HEK293 (cell line): ENCODE measurements at regions not wholly inside any gene's neighbourhood (a gene's known extent, or its start where the extent isn't known, plus 50 kb on each side); places are given as distances from the start of the nearest gene placed in this dataset.

Experiments
- CTCF ChIA-PET: fragments of 350-600 bp; formaldehyde crosslinking; extraction: SDS; loops from one replicate; lab custom pipeline; 2021; ENCODE audit warnings: antibody characterized with exemption; lab: Yijun Ruan, JAX
- POLR2A ChIA-PET: fragments of 300-600 bp; formaldehyde crosslinking; extraction: SDS; loops from one replicate; lab custom pipeline; 2020; ENCODE audit warnings: antibody characterized with exemption, inconsistent platforms; lab: Yijun Ruan, JAX
- H3K27ac ChIP-seq: fragments of 200-500 bp; sonication (Bioruptor generic); 2 replicates; pipeline ENCODE4 v1.5.1; 2014; ENCODE audit warnings: low read depth, low read length, control low read depth, inconsistent platforms; ENCODE audit errors: extremely low read depth
- H3K36me3 ChIP-seq, 2 experiments: fragments of 200-500 bp in 1 of 2; sonication (Bioruptor generic) in 1 of 2; 1 replicate in 1 of 2; 2 replicates in 1 of 2; pipeline ENCODE4 v1.5.1; 2014 to 2017; ENCODE audit warnings: inconsistent platforms in 2 of 2, low read length in 2 of 2; ENCODE audit not compliant: control insufficient read depth in 2 of 2, insufficient read depth in 1 of 2
- H3K4me1 ChIP-seq: fragments of 200-500 bp; sonication (Bioruptor generic); 2 replicates; pipeline ENCODE4 v1.5.1; 2014; ENCODE audit warnings: mild to moderate bottlenecking, low read length, inconsistent platforms; ENCODE audit not compliant: control insufficient read depth, insufficient read depth
- H3K4me3 ChIP-seq: 2 replicates; pipeline ENCODE4 v1.5.1; 2011; ENCODE audit warnings: low read depth, mild to moderate bottlenecking, control low read depth, low read length, moderate library complexity
- H3K9me3 ChIP-seq: fragments of 200-500 bp; sonication (Bioruptor generic); 2 replicates; pipeline ENCODE4 v1.5.1; 2014; ENCODE audit warnings: low read depth, low read length, inconsistent platforms; ENCODE audit not compliant: control insufficient read depth, insufficient read depth
- BCL11B ChIP-seq: fragments of 450-650 bp; formaldehyde crosslinking; IDR thresholded peaks from 2 replicates; pipeline ENCODE4 v1.5.1; 2016; ENCODE audit warnings: low read depth, missing biosample characterization, missing genetic modification characterization
- BCL6B ChIP-seq: fragments of 450-650 bp; formaldehyde crosslinking; IDR thresholded peaks from 2 replicates; pipeline ENCODE4 v1.5.1; 2017; ENCODE audit warnings: missing biosample characterization, missing genetic modification characterization
- MEIS1 ChIP-seq: sonication (generic); formaldehyde crosslinking; IDR thresholded peaks from 2 replicates; pipeline ENCODE4 v1.8.1; 2022; ENCODE audit warnings: missing genetic modification reagents, mild to moderate bottlenecking, borderline replicate concordance
- REST ChIP-seq: fragments of 450-650 bp; formaldehyde crosslinking; IDR thresholded peaks from 2 replicates; pipeline ENCODE4 v1.5.1; 2016; ENCODE audit warnings: missing biosample characterization, missing genetic modification characterization
- TCF7L2 ChIP-seq: IDR thresholded peaks from 2 replicates; pipeline ENCODE4 v1.6.1; 2011; ENCODE audit warnings: low read depth, mild to moderate bottlenecking, inconsistent platforms, low read length, moderate library complexity, borderline replicate concordance
- ZBTB48 ChIP-seq: fragments of 450-650 bp; formaldehyde crosslinking; IDR thresholded peaks from 2 replicates; pipeline ENCODE4 v1.5.1; 2016; ENCODE audit warnings: missing biosample characterization, missing genetic modification characterization
- ZNF155 ChIP-seq: fragments of 450-650 bp; formaldehyde crosslinking; IDR thresholded peaks from 2 replicates; pipeline ENCODE4 v1.5.1; 2016; ENCODE audit warnings: missing biosample characterization, missing genetic modification characterization
- ZNF169 ChIP-seq: fragments of 450-650 bp; formaldehyde crosslinking; IDR thresholded peaks from 2 replicates; pipeline ENCODE4 v1.5.1; 2016; ENCODE audit warnings: missing biosample characterization, missing genetic modification characterization
- ZNF223 ChIP-seq: fragments of 450-650 bp; formaldehyde crosslinking; IDR thresholded peaks from 2 replicates; pipeline ENCODE4 v1.5.1; 2016; ENCODE audit warnings: missing biosample characterization, missing genetic modification characterization
- ZNF324 ChIP-seq: fragments of 450-650 bp; formaldehyde crosslinking; IDR thresholded peaks from 2 replicates; pipeline ENCODE4 v1.5.1; 2016; ENCODE audit warnings: missing biosample characterization, missing genetic modification characterization
- ZNF37A ChIP-seq: fragments of 450-650 bp; IDR thresholded peaks from 2 replicates; pipeline ENCODE4 v1.5.1; 2018; ENCODE audit warnings: missing biosample characterization, missing genetic modification characterization
- ZNF510 ChIP-seq: fragments of 450-650 bp; formaldehyde crosslinking; IDR thresholded peaks from 2 replicates; pipeline ENCODE4 v1.5.1; 2018; ENCODE audit warnings: mild to moderate bottlenecking, missing genetic modification characterization, missing biosample characterization; ENCODE audit not compliant: insufficient replicate concordance
- ZNF529 ChIP-seq: fragments of 450-650 bp; formaldehyde crosslinking; IDR thresholded peaks from 2 replicates; pipeline ENCODE4 v1.5.1; 2017; ENCODE audit warnings: missing genetic modification characterization, missing biosample characterization; ENCODE audit not compliant: insufficient replicate concordance
- ZNF555 ChIP-seq: fragments of 450-650 bp; formaldehyde crosslinking; conservative IDR thresholded peaks from 2 replicates; pipeline ENCODE4 v1.5.1; 2017; ENCODE audit warnings: missing biosample characterization, mild to moderate bottlenecking, missing genetic modification characterization, inconsistent platforms
- ZNF664 ChIP-seq: fragments of 450-650 bp; formaldehyde crosslinking; IDR thresholded peaks from 2 replicates; pipeline ENCODE4 v1.5.1; 2016; ENCODE audit warnings: missing biosample characterization, missing genetic modification characterization
- ZNF791 ChIP-seq: fragments of 450-650 bp; formaldehyde crosslinking; IDR thresholded peaks from 2 replicates; pipeline ENCODE4 v1.5.1; 2016; ENCODE audit warnings: missing biosample characterization, missing genetic modification characterization
- ZNF792 ChIP-seq: fragments of 450-650 bp; formaldehyde crosslinking; IDR thresholded peaks from 2 replicates; pipeline ENCODE4 v1.5.1; 2016; ENCODE audit warnings: missing biosample characterization, missing genetic modification characterization
- TF ChIP-seq, protein P1 (sequence below): fragments of 450-650 bp; formaldehyde crosslinking; IDR thresholded peaks from 2 replicates; pipeline ENCODE4 v1.5.1; 2016; ENCODE audit warnings: missing biosample characterization, missing genetic modification characterization
- TF ChIP-seq, protein P2 (sequence below): fragments of 450-650 bp; formaldehyde crosslinking; IDR thresholded peaks from 2 replicates; pipeline ENCODE4 v1.5.1; 2016; ENCODE audit warnings: missing biosample characterization, missing genetic modification characterization, borderline replicate concordance
- TF ChIP-seq, protein P3 (sequence below): fragments of 450-650 bp; formaldehyde crosslinking; conservative IDR thresholded peaks from 2 replicates; pipeline ENCODE4 v1.5.1; 2016; ENCODE audit warnings: low read depth, missing biosample characterization, missing genetic modification characterization

- H3K4me3 ChIP-seq, result no peak overlapping the region
- no peak for TF ChIP-seq ZNF169 (tag by site-specific recombination)
- TF ChIP-seq BCL6B (tag by site-specific recombination), result 0 out of 2 replicates have a peak, but pooled peaks have one; percentile 12
- no peak for TF ChIP-seq ZNF791 (tag by site-specific recombination)
- TF ChIP-seq, protein P1, sequence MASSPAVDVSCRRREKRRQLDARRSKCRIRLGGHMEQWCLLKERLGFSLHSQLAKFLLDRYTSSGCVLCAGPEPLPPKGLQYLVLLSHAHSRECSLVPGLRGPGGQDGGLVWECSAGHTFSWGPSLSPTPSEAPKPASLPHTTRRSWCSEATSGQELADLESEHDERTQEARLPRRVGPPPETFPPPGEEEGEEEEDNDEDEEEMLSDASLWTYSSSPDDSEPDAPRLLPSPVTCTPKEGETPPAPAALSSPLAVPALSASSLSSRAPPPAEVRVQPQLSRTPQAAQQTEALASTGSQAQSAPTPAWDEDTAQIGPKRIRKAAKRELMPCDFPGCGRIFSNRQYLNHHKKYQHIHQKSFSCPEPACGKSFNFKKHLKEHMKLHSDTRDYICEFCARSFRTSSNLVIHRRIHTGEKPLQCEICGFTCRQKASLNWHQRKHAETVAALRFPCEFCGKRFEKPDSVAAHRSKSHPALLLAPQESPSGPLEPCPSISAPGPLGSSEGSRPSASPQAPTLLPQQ (tag by site-specific recombination), result no peak
- H3K27ac ChIP-seq, result no peak overlapping the region
- ChIA-PET CTCF (no interaction called here), POLR2A (no interaction called here)
- no peaks in the 10 kb centered on the region for H3K9me3 ChIP-seq
- H3K36me3 ChIP-seq, result no peaks in the 10 kb centered on the region
- H3K4me1 ChIP-seq, result no peaks in the 10 kb centered on the region
Observed at GRCh38 chr15:81516461-81516860, 142.4 kb upstream of the TMC3 start.

DNA sequence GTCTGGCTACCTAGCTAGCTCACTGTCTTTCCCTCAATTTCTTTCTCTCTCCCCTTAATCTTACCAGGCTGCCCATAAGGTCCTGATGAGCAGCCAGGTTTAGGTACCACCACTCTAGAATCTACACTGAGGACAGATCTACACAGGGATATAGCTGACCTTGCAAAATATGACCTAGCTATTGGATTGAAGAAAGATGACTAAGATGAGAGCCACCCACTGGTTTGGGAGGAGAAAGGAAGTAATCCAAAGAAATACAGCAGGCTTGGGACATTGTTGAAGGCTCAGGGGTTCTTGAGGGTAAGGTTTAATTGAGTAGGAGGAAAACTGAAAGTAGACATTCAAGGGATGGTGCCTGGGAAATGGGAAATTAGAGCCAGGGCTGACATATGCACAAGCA, 142.0 kb upstream of the TMC3 start:
- ChIA-PET CTCF (no interaction called here), POLR2A (no interaction called here)
- Histone ChIP-seq H3K27ac (no peak overlapping the region), H3K4me1 (no peaks in the 10 kb centered on the region), H3K9me3 (no peaks in the 10 kb centered on the region), H3K4me3 (no peak overlapping the region), H3K36me3 (no peaks in the 10 kb centered on the region)
- TF ChIP-seq ZNF324 (tag by site-specific recombination), result no peak
- no peak for TF ChIP-seq ZBTB48 (tag by site-specific recombination)
- no peak for TF ChIP-seq ZNF529 (tag by site-specific recombination)
- no peak for TF ChIP-seq ZNF223 (tag by site-specific recombination)
- TF ChIP-seq BCL11B, result no peak
- TF ChIP-seq, protein P2, sequence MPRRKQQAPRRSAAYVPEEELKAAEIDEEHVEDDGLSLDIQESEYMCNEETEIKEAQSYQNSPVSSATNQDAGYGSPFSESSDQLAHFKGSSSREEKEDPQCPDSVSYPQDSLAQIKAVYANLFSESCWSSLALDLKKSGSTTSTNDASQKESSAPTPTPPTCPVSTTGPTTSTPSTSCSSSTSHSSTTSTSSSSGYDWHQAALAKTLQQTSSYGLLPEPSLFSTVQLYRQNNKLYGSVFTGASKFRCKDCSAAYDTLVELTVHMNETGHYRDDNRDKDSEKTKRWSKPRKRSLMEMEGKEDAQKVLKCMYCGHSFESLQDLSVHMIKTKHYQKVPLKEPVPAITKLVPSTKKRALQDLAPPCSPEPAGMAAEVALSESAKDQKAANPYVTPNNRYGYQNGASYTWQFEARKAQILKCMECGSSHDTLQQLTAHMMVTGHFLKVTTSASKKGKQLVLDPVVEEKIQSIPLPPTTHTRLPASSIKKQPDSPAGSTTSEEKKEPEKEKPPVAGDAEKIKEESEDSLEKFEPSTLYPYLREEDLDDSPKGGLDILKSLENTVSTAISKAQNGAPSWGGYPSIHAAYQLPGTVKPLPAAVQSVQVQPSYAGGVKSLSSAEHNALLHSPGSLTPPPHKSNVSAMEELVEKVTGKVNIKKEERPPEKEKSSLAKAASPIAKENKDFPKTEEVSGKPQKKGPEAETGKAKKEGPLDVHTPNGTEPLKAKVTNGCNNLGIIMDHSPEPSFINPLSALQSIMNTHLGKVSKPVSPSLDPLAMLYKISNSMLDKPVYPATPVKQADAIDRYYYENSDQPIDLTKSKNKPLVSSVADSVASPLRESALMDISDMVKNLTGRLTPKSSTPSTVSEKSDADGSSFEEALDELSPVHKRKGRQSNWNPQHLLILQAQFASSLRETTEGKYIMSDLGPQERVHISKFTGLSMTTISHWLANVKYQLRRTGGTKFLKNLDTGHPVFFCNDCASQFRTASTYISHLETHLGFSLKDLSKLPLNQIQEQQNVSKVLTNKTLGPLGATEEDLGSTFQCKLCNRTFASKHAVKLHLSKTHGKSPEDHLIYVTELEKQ, result no peak
- no peak for TF ChIP-seq ZNF792 (tag by site-specific recombination)
- no peak for TF ChIP-seq MEIS1 (CRISPR knock-in tag)
- TF ChIP-seq ZNF37A (tag by site-specific recombination), result no peak
- no peak for TF ChIP-seq ZNF664 (tag by site-specific recombination)
- TF ChIP-seq REST (tag by site-specific recombination), result no peak
- no peak for TF ChIP-seq ZNF510
- no peak for TF ChIP-seq ZNF155 (tag by site-specific recombination)
- TF ChIP-seq ZNF555, result no peak
- TF ChIP-seq TCF7L2, result no peak
- TF ChIP-seq, protein P3, sequence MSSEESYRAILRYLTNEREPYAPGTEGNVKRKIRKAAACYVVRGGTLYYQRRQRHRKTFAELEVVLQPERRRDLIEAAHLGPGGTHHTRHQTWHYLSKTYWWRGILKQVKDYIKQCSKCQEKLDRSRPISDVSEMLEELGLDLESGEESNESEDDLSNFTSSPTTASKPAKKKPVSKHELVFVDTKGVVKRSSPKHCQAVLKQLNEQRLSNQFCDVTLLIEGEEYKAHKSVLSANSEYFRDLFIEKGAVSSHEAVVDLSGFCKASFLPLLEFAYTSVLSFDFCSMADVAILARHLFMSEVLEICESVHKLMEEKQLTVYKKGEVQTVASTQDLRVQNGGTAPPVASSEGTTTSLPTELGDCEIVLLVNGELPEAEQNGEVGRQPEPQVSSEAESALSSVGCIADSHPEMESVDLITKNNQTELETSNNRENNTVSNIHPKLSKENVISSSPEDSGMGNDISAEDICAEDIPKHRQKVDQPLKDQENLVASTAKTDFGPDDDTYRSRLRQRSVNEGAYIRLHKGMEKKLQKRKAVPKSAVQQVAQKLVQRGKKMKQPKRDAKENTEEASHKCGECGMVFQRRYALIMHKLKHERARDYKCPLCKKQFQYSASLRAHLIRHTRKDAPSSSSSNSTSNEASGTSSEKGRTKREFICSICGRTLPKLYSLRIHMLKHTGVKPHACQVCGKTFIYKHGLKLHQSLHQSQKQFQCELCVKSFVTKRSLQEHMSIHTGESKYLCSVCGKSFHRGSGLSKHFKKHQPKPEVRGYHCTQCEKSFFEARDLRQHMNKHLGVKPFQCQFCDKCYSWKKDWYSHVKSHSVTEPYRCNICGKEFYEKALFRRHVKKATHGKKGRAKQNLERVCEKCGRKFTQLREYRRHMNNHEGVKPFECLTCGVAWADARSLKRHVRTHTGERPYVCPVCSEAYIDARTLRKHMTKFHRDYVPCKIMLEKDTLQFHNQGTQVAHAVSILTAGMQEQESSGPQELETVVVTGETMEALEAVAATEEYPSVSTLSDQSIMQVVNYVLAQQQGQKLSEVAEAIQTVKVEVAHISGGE, result no peak
